ENCODE measurements at regions not wholly inside any gene's neighbourhood (a gene's known extent, or its start where the extent isn't known, plus 50 kb on each side); places are given as distances from the start of the nearest gene placed in this dataset.

GRCh38 chr15:81987628-81988027 lies 58.2 kb downstream of the MEX3B start:
- no peak for DNase-seq

- no peak for DNase-seq
Observed at GRCh38 chr15:81983497-81983896, 62.3 kb downstream of the MEX3B start.

- DNase-seq: no peak
Observed at GRCh38 chr15:81982808-81983207, 63.0 kb downstream of the MEX3B start.

GRCh38 chr15:81981908-81982307 lies 63.9 kb downstream of the MEX3B start:
- DNase-seq: no peak

- DNase-seq: no peak
Observed at GRCh38 chr15:81977464-81977863, 68.4 kb downstream of the MEX3B start.

- DNase-seq: no peak
Observed at GRCh38 chr15:81968691-81969090, 77.1 kb downstream of the MEX3B start.

- DNase-seq: no peak
Observed at GRCh38 chr15:81966631-81967030, 79.2 kb downstream of the MEX3B start.

- DNase-seq: no peak
Observed at GRCh38 chr15:81962482-81962881, 83.3 kb downstream of the MEX3B start.

GRCh38 chr15:81959196-81959595 lies 86.6 kb downstream of the MEX3B start:
- DNase-seq: no peak

- DNase-seq: no peak
Observed at GRCh38 chr15:81957698-81958097, 88.1 kb downstream of the MEX3B start.

- DNase-seq: no peak
Observed at GRCh38 chr15:81955382-81956062, 90.3 kb downstream of the MEX3B start.

GRCh38 chr15:81954158-81954783 lies 91.5 kb downstream of the MEX3B start:
- no peak for DNase-seq

GRCh38 chr15:81950841-81951414 lies 94.9 kb downstream of the MEX3B start:
- DNase-seq: no peak

- DNase-seq: no peak
Observed at GRCh38 chr15:81948751-81949150, 97.1 kb downstream of the MEX3B start.

GRCh38 chr15:81948222-81948621 lies 97.6 kb downstream of the MEX3B start:
- no peak for DNase-seq

- no peak for DNase-seq
Observed at GRCh38 chr15:81947548-81947947, 98.3 kb downstream of the MEX3B start.

- DNase-seq: no peak
Observed at GRCh38 chr15:81945014-81945615, 100.7 kb downstream of the MEX3B start.

- no peak for DNase-seq
Observed at GRCh38 chr15:81942655-81943195, 103.1 kb downstream of the MEX3B start.

- DNase-seq: no peak
Observed at GRCh38 chr15:81942157-81942556, 103.7 kb downstream of the MEX3B start.

- no peak for DNase-seq
Observed at GRCh38 chr15:81941479-81941878, 104.3 kb downstream of the MEX3B start.

GRCh38 chr15:81940467-81941451 lies 105.1 kb downstream of the MEX3B start:
- DNase-seq: no peak

GRCh38 chr15:81939604-81940440 lies 106.0 kb downstream of the MEX3B start:
- DNase-seq: no peak

Measured in NCI-H1048 (cell line).